WERI-Rb-1 (cell line): ENCODE measurements at regions not wholly inside any gene's neighbourhood (a gene's known extent, or its start where the extent isn't known, plus 50 kb on each side); places are given as distances from the start of the nearest gene placed in this dataset.
A peak's percentile ranks its signal among the peaks of the same experiment; 100 is the strongest.

Experiments used
- DNase-seq: peaks from one replicate; pipeline ENCODE4 v3.0.0-alpha.2; 2020
- H3K27ac ChIP-seq: fragments of 250-450 bp; sonication (Bioruptor Pico); 2 replicates; pipeline ENCODE4 v1.5.1; 2020; ENCODE audit warnings: mild to moderate bottlenecking, moderate library complexity
- H3K27me3 ChIP-seq: fragments of 250-450 bp; sonication (Bioruptor Pico); 2 replicates; pipeline ENCODE4 v1.5.1; 2021; ENCODE audit warnings: mild to moderate bottlenecking, low read depth, moderate library complexity; ENCODE audit not compliant: insufficient read depth, severe bottlenecking
- H3K36me3 ChIP-seq: fragments of 250-450 bp; sonication (Bioruptor Pico); 2 replicates; pipeline ENCODE4 v1.5.1; 2020; ENCODE audit warnings: mild to moderate bottlenecking, moderate library complexity
- H3K4me3 ChIP-seq: 2 replicates; pipeline ENCODE4 v1.5.1; 2011; ENCODE audit warnings: low read depth, mild to moderate bottlenecking, control low read depth, low read length
- H3K9me3 ChIP-seq: fragments of 250-450 bp; sonication (Bioruptor Pico); 2 replicates; pipeline ENCODE4 v1.5.1; 2021; ENCODE audit warnings: mild to moderate bottlenecking, moderate library complexity; ENCODE audit not compliant: severe bottlenecking
- TF ChIP-seq, protein P1 (sequence below): IDR thresholded peaks from 2 replicates; pipeline ENCODE4 v1.5.1; 2011; ENCODE audit warnings: low read depth, mild to moderate bottlenecking, control low read depth, inconsistent platforms, low read length

DNA sequence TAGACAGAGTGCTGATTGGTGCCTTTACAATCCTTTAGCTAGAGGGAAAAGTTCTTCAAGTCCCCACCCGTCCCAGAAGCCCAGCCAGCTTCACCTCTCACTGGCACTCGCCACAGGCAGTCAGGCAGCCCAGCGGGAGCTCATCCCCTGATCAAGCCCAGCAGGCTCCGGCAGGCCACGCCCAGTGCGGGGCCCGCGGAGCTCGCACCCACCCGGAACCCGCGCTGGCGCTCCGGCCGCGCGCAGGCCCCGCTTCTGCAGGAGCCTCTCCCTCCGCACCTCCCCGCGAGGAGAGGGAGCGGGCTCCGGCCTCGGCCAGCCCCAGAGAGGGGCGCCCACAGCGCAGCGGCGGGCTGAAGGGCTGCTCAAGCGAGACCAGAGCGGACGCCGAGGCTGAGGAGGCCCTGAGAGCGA is 202.4 kb upstream of the PDGFD start:
- no peak overlapping the region for H3K4me3 ChIP-seq
- TF ChIP-seq, protein P1, sequence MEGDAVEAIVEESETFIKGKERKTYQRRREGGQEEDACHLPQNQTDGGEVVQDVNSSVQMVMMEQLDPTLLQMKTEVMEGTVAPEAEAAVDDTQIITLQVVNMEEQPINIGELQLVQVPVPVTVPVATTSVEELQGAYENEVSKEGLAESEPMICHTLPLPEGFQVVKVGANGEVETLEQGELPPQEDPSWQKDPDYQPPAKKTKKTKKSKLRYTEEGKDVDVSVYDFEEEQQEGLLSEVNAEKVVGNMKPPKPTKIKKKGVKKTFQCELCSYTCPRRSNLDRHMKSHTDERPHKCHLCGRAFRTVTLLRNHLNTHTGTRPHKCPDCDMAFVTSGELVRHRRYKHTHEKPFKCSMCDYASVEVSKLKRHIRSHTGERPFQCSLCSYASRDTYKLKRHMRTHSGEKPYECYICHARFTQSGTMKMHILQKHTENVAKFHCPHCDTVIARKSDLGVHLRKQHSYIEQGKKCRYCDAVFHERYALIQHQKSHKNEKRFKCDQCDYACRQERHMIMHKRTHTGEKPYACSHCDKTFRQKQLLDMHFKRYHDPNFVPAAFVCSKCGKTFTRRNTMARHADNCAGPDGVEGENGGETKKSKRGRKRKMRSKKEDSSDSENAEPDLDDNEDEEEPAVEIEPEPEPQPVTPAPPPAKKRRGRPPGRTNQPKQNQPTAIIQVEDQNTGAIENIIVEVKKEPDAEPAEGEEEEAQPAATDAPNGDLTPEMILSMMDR = no peak
- peaks cover 3% of the 10 kb centered on the region for H3K9me3 ChIP-seq
- no peak for DNase-seq
- H3K36me3 ChIP-seq = no peaks in the 10 kb centered on the region
- no peak overlapping the region for H3K27ac ChIP-seq
- no peaks in the 10 kb centered on the region for H3K27me3 ChIP-seq

DNA sequence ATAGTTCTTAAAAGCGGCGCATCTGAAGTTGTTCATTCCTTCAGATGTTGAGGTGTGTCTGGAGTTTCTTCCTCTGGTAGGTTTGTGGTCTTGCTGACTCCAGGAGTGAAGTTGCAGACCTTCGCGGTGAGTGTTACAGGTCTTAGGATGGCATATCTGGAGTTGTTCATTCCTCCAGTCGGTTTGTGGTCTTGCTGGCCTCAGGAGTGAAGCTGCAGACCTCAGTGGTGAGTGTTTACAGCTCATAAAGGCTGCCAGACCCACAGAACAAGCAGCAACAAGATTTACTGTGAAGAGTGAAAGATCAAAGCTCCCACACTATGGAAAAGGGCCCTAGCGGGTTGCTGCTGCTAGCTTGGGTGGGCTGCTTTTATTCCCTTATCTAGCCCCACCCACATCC is 201.7 kb upstream of the PDGFD start:
- no peak for DNase-seq
- H3K27ac ChIP-seq = no peak overlapping the region
- no peak overlapping the region for H3K4me3 ChIP-seq
- H3K27me3 ChIP-seq = no peaks in the 10 kb centered on the region
- no peaks in the 10 kb centered on the region for H3K36me3 ChIP-seq
- peaks cover 3% of the 10 kb centered on the region for H3K9me3 ChIP-seq
- TF ChIP-seq, protein P1 = no peak

DNA sequence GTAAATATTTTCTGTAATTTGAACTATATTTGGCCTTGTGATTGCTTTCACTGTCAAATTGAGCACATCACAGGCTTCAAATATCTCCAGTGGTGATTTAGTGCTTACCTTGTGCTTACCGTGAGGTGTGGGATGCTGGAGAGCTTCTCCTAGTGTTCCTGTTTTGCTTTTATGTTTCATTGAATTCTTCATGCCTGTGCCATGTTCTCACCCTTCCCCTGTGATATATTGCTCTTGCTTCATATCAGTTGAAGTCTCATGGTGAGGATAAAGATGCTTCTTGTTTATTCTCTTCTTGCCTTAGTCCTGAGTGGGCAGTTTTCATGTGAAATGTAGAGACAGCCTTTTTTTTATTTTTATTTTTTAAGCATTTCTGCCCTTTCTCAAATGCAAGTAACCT is 198.0 kb upstream of the PDGFD start:
- Histone ChIP-seq H3K36me3 (no peaks in the 10 kb centered on the region), H3K4me3 (no peak overlapping the region), H3K27me3 (no peaks in the 10 kb centered on the region), H3K9me3 (peaks cover 3% of the 10 kb centered on the region), H3K27ac (no peak overlapping the region)
- TF ChIP-seq, protein P1 = no peak
- no peak for DNase-seq

DNA sequence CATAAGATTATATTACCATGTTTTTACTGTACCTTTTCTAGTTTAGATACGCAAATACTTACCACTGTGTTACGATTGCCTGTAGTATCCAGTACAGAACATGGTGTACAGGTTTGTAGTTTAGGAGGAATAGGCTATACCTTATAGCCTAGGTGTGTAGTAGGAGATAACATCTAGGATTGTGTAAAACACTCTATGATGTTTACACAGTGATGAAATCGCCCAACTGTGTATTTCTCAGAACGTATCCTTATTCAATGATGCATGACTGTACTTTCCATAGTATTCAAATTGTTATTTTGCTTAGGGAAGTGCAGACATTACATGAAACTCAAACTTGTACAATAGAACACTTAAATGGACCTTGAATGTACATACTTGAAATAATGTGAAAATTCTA is 188.1 kb upstream of the PDGFD start:
- no peaks in the 10 kb centered on the region for H3K36me3 ChIP-seq

DNA sequence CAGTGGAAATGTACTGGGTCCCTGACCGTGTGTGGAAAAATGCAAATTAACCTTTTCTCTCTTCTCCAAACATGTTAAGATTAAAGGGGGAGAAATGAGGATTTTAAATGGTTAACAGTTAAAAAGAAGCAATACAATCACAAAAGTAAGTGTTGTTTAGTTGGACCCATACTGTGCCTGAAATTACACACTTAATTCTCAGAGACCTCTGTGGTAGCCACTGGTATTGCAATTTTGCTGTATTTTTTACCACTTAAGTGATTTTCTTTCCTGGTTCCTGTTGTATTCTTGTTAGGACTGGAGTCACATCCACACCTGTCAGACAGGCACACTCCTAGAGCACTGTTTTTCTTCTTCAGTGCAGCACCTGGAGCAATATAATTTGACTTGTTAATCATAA is 179.6 kb upstream of the PDGFD start:
- Histone ChIP-seq H3K9me3 (no peaks in the 10 kb centered on the region), H3K36me3 (no peaks in the 10 kb centered on the region), H3K27ac (no peak overlapping the region), H3K4me3 (no peak overlapping the region), H3K27me3 (no peaks in the 10 kb centered on the region)
- no peak for DNase-seq
- TF ChIP-seq, protein P1 = 0 out of 2 replicates have a peak, but pooled peaks have one; percentile 16

More for the DNA sequence above, 188.1 kb upstream of the PDGFD start:
- TF ChIP-seq, protein P1 = no peak
- Histone ChIP-seq H3K27me3 (no peaks in the 10 kb centered on the region), H3K9me3 (no peaks in the 10 kb centered on the region), H3K27ac (no peak overlapping the region), H3K4me3 (no peak overlapping the region)
- DNase-seq = no peak

DNA sequence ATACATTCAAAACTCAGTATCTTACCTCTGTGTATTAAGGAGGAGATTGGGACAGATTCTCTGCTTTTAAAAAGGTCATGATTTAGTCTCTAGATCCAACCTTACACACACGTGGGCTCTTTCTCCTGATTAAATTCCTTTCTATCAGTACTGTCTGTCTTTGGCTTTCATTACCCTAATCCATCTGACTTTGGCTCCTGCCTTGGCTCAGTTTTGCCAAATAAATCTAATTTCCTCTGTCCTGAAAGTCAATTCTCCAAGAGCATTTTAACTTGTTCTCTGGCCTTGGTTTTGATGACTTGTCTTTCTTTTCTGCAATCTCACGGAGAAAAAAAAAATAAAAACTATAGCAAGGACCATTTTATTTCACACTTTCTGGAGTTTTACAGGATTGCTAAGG is 176.6 kb upstream of the PDGFD start:
- Histone ChIP-seq H3K27ac (no peak overlapping the region), H3K9me3 (no peaks in the 10 kb centered on the region), H3K27me3 (no peaks in the 10 kb centered on the region)

More for the DNA sequence above, 176.6 kb upstream of the PDGFD start:
- no peaks in the 10 kb centered on the region for H3K36me3 ChIP-seq
- no peak for DNase-seq
- TF ChIP-seq, protein P1 = no peak
- H3K4me3 ChIP-seq = no peak overlapping the region
